A673 (cell line): ENCODE measurements at regions not wholly inside any gene's neighbourhood (a gene's known extent, or its start where the extent isn't known, plus 50 kb on each side); places are given as distances from the start of the nearest gene placed in this dataset.

ENCODE experiments used
- BruUV-seq: library from RNA; stranded (reverse); fragments of 400-500 nt; replicated peaks from 2 replicates; lab custom pipeline; 2021; lab: Mats Ljungman, UMichigan
- CTCF ChIA-PET: fragments of 300-600 bp; sonication (Branson Sonifier 250); formaldehyde crosslinking; loops from one replicate; lab custom pipeline; 2022; ENCODE audit warnings: antibody characterized with exemption; lab: Charles Lee
- POLR2A ChIA-PET: fragments of 300-600 bp; sonication (Branson Sonifier 250); formaldehyde crosslinking; loops from one replicate; lab custom pipeline; 2022; ENCODE audit warnings: antibody characterized with exemption; ENCODE audit not compliant: low non-redundant PET; lab: Charles Lee
- DNase-seq: peaks from one replicate; pipeline ENCODE4 v3.0.0-alpha.2; 2015; ENCODE audit warnings: low spot score
- H3K27ac ChIP-seq: fragments of 200-600 bp; sonication (generic); 2 replicates; pipeline ENCODE4 v1.5.1; 2016; ENCODE audit warnings: mixed run types, low read depth, mild to moderate bottlenecking, mixed read lengths, antibody characterized with exemption, low read length; ENCODE audit not compliant: poor library complexity, severe bottlenecking
- H3K27me3 ChIP-seq: fragments of 200-600 bp; sonication (generic); replicated peaks from 2 replicates; pipeline ENCODE4 v1.6.1; 2017; ENCODE audit warnings: mixed run types, low read depth, mild to moderate bottlenecking, mixed read lengths, antibody characterized with exemption, low read length; ENCODE audit not compliant: insufficient read depth, poor library complexity
- H3K36me3 ChIP-seq: fragments of 200-600 bp; sonication (generic); 2 replicates; pipeline ENCODE4 v1.6.1; 2016; ENCODE audit warnings: mixed run types, mild to moderate bottlenecking, mixed read lengths, antibody characterized with exemption, low read length; ENCODE audit not compliant: insufficient read depth, poor library complexity, severe bottlenecking
- H3K4me1 ChIP-seq: fragments of 200-600 bp; sonication (generic); 2 replicates; pipeline ENCODE4 v1.6.1; 2017; ENCODE audit warnings: mixed run types, mild to moderate bottlenecking, mixed read lengths, antibody characterized with exemption, low read length; ENCODE audit not compliant: insufficient read depth, poor library complexity, severe bottlenecking
- H3K4me3 ChIP-seq: fragments of 200-600 bp; sonication (generic); 2 replicates; pipeline ENCODE4 v1.5.1; 2016; ENCODE audit warnings: low read depth, mixed run types, mild to moderate bottlenecking, mixed read lengths, low read length; ENCODE audit not compliant: poor library complexity, severe bottlenecking
- H3K9me3 ChIP-seq: fragments of 200-600 bp; sonication (generic); 2 replicates; pipeline ENCODE4 v1.6.1; 2016; ENCODE audit warnings: mixed run types, low read depth, mild to moderate bottlenecking, mixed read lengths, antibody characterized with exemption, low read length; ENCODE audit not compliant: poor library complexity, severe bottlenecking
- EZH2 ChIP-seq: fragments of 200-600 bp; sonication (generic); IDR thresholded peaks from 2 replicates; pipeline ENCODE4 v1.6.1; 2017; ENCODE audit warnings: borderline replicate concordance, low read depth, mild to moderate bottlenecking, mixed read lengths, antibody characterized with exemption, low read length; ENCODE audit not compliant: poor library complexity, severe bottlenecking
- intact Hi-C: fragments of 100-400 bp; cut with micrococcal nuclease; formaldehyde crosslinking; loops from one replicate; pipeline ENCODE4 v1.10.0; 2022; ENCODE audit not compliant: unreplicated experiment
- TF ChIP-seq, protein P1 (sequence below): fragments of 300-800, 200-600 bp; sonication (generic); conservative IDR thresholded peaks from 2 replicates; pipeline ENCODE4 v1.5.1; 2017; ENCODE audit warnings: low read depth, mild to moderate bottlenecking, antibody characterized with exemption, low read length, moderate library complexity, mixed read lengths

DNA sequence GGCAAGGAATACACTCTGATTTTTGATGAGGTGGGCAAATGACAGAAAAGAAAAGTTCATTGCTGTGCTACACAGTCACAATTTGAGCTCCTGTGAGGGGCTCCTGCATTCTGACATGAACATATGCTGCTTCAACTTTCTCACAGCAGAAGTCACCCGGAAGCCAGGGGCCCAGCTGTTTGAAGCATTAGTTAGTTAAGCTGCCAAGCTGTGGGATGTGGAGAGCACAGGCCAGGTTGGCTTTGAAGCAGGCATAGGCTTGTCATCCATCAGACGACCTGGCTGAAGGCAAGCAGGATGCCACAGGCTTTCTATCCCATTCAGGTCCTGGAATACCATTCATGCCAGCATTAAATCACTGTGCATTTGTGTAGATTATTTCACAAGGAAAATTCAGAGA is 63.1 kb downstream of the MTNR1B start:
- Histone ChIP-seq H3K36me3 (no peaks in the 10 kb centered on the region), H3K4me3 (no peak overlapping the region), H3K4me1 (no peaks in the 10 kb centered on the region), H3K27me3 (peaks cover under 1% of the 10 kb centered on the region), H3K27ac (no peak overlapping the region), H3K9me3 (no peaks in the 10 kb centered on the region)
- DNase-seq = no peak
- ChIA-PET CTCF (no interaction called here), POLR2A (no interaction called here)
- TF ChIP-seq EZH2 = no peak
- TF ChIP-seq, protein P1, sequence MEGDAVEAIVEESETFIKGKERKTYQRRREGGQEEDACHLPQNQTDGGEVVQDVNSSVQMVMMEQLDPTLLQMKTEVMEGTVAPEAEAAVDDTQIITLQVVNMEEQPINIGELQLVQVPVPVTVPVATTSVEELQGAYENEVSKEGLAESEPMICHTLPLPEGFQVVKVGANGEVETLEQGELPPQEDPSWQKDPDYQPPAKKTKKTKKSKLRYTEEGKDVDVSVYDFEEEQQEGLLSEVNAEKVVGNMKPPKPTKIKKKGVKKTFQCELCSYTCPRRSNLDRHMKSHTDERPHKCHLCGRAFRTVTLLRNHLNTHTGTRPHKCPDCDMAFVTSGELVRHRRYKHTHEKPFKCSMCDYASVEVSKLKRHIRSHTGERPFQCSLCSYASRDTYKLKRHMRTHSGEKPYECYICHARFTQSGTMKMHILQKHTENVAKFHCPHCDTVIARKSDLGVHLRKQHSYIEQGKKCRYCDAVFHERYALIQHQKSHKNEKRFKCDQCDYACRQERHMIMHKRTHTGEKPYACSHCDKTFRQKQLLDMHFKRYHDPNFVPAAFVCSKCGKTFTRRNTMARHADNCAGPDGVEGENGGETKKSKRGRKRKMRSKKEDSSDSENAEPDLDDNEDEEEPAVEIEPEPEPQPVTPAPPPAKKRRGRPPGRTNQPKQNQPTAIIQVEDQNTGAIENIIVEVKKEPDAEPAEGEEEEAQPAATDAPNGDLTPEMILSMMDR = no peak
- no TSS peak for BruUV-seq
- intact Hi-C loops = no loop called here

- intact Hi-C loops = no loop called here
- ChIA-PET POLR2A (no interaction called here), CTCF (no interaction called here)
- Histone ChIP-seq H3K27ac (no peak overlapping the region), H3K4me1 (no peaks in the 10 kb centered on the region), H3K9me3 (no peaks in the 10 kb centered on the region), H3K36me3 (no peaks in the 10 kb centered on the region), H3K27me3 (no peaks in the 10 kb centered on the region), H3K4me3 (no peak overlapping the region)
- BruUV-seq = no TSS peak
- DNase-seq = no peak
- TF ChIP-seq, protein P1 = no peak
- no peak for TF ChIP-seq EZH2
These were observed 63.6 kb downstream of the MTNR1B start for GRCh38 chr11:93033093-93033492.

- no peaks in the 10 kb centered on the region for H3K36me3 ChIP-seq
- CTCF ChIA-PET = no interaction called here
- DNase-seq = no peak
- TF ChIP-seq, protein P1 = no peak
- TF ChIP-seq EZH2 = no peak
- POLR2A ChIA-PET = no interaction called here
- peaks cover 6% of the 10 kb centered on the region for H3K27me3 ChIP-seq
- H3K4me3 ChIP-seq = no peak overlapping the region
- H3K27ac ChIP-seq = no peak overlapping the region
- BruUV-seq = no TSS peak
- intact Hi-C loops = no loop called here
- no peaks in the 10 kb centered on the region for H3K9me3 ChIP-seq
- H3K4me1 ChIP-seq = no peaks in the 10 kb centered on the region
These were observed 64.7 kb downstream of the MTNR1B start for GRCh38 chr11:93034031-93034722.
